HG02610 (cell line): ENCODE measurements at regions not wholly inside any gene's neighbourhood (a gene's known extent, or its start where the extent isn't known, plus 50 kb on each side); places are given as distances from the start of the nearest gene placed in this dataset.

ENCODE experiments used
- ATAC-seq: cut with Tn5 transposase; IDR thresholded peaks from one replicate; pipeline ENCODE4 v1.9.1; 2021; ENCODE audit warnings: mild to moderate bottlenecking, moderate library complexity; ENCODE audit not compliant: unreplicated experiment

GRCh38 chr13:76533251-76533650 lies 353.0 kb downstream of the KCTD12 start:
- ATAC-seq, result no peak

DNA sequence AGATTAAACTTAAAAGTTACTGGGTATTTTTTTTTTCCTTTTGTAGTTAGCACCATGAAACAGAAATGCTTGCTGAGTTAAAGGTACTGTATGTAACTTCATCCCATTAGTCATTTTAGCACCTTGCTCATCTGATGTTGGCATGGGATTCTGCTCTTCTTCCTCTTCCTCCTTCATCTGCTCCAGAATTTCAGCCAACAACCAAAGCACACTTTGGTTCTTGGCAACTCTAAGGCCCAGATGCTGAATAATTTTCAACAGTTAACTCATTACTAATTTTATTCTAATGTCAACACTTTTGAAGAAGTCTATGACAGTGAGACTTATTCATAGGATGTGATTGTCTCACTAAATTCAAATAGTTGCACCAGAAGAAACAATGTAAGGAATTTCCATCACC lies 359.2 kb downstream of the KCTD12 start:
- no peak for ATAC-seq

- ATAC-seq, result peak; percentile 94
Observed at GRCh38 chr13:76523740-76524340, 362.4 kb downstream of the KCTD12 start.

DNA sequence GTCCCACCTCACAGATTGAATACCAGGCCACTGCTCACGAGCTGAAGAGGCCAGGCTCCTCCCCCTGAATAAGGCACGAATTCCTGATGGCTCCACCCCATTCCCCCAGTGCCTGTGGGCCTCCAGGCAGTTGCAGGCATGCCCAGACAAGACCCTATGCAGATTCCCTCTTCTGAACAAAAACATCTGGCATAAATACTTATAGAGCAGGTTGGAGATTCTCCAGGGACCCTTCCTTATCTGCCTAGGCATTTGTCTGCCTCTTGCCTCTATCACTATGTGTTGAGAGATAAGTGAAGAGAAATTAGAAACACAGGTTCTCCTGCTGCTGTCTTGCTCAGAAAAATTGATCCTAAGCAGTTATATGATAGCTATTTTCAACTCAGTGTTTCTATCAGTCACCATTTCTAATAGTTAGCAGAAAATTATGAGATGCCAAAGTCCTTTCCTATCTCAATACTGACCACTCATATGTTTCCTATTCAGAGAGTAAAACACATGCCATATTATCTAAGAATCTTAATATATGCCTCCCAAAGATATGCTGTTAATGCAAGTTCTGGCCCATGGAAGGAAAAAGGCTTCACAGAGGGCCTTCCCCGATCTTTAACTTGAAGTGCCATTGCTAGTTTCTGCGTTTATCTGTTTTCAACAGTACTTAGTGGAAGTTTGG lies 364.0 kb downstream of the KCTD12 start:
- ATAC-seq, result no peak

DNA sequence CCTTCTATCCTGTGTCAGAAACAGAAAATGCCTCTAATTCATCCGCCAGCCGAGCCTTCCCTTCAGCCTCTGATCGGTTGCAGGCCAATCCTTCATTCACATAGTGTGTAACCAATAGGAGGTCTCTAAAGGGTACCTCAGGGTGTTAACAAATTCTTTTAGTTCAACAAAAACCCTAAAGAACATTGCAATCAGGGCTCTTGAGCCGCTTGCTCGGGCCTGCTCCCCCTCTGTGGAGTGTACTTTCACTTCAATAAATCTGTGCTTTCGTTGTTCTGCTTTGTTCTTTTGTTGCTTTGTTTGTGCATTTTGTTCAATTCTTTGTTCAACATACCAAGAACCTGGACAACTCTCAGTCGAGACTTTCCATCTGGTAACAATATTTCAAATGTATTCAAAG lies 366.5 kb downstream of the KCTD12 start:
- ATAC-seq, result no peak

DNA sequence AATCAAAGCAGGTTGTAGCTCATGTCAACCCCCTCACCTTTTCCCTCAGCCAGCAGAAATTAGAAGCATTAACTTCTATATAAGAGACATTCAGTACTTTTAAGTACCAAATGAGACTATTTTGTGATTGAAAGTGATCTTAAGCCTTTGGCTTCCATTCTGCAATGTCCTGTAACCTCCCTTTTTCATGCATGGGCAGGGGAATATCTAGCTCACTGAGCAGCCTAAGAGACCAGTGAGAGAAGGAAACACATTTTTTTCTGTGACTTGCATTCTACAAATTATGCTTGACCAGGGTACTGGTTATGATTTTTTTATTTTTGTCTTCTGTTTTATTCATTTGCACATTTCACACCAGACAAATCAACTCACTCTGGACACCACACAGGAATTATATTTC lies 369.6 kb downstream of the KCTD12 start:
- no peak for ATAC-seq

- no peak for ATAC-seq
Observed at GRCh38 chr13:76516013-76516412, 370.2 kb downstream of the KCTD12 start.

DNA sequence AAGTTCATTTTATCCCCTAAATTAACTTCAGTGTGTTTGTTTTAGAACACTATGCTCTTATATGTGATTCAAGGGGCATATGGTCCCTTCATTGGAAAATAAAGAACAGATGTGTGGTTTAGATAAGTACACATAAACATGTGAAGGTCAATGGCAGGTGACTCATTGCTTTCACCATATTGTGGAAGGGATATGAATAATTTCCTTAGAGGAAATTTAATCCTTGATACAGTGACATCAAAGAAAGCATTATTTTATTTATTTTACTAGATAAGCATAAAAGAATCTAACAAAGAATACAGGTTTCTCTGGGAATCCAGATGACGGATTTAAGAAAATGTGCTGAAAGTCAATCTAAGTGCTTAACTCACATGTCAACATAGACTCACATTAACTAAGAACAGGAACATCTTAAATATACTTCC lies 373.5 kb downstream of the KCTD12 start:
- ATAC-seq, result no peak

- ATAC-seq, result no peak
Observed at GRCh38 chr13:76505437-76505836, 380.8 kb downstream of the KCTD12 start.

GRCh38 chr13:76503766-76504165 lies 382.4 kb downstream of the KCTD12 start:
- ATAC-seq, result no peak

- ATAC-seq, result no peak
Observed at GRCh38 chr13:76503291-76503690, 382.9 kb downstream of the KCTD12 start.

- no peak for ATAC-seq
Observed at GRCh38 chr13:76500894-76501293, 385.3 kb downstream of the KCTD12 start.

- no peak for ATAC-seq
Observed at GRCh38 chr13:76499891-76500290, 386.3 kb downstream of the KCTD12 start.

DNA sequence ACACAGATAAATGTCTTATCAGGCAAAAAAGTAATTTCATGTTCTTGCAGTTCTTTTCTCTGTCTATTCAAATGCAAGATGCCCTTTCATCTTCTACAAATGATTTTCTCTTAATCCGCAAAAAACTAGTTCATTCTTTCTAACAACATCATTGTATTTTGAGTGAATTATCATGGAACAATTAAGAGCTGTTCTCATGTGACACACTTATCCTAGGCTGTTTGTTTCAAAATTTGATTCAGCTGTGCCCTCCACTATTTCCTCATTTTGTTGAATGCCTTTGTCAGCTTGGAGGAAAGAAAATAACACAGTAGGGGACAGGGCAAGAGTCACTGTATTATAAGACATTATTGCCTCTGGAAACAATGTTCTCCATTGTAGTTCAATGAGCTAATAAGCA lies 396.9 kb downstream of the KCTD12 start:
- no peak for ATAC-seq

DNA sequence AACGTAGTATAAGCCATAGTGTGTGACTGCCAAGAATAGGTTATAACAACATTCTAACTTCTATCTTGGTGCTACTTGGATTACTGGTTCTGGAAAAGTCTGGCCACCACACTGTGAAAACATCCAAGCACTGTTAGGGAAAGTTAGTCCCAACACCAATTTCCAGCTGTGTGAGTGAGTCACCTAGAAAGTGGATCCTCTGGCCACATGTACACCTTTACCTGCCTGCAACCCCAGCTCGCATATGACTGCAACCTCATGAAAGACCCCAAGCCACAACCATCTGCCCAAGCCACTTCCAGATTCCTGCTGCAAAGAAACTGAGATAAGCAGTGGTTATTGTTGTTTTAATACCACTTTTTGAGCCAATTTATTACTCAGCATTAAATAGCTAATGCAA lies 404.5 kb downstream of the KCTD12 start:
- ATAC-seq, result no peak

GRCh38 chr13:76474966-76475365 lies 411.2 kb downstream of the KCTD12 start:
- ATAC-seq, result no peak

DNA sequence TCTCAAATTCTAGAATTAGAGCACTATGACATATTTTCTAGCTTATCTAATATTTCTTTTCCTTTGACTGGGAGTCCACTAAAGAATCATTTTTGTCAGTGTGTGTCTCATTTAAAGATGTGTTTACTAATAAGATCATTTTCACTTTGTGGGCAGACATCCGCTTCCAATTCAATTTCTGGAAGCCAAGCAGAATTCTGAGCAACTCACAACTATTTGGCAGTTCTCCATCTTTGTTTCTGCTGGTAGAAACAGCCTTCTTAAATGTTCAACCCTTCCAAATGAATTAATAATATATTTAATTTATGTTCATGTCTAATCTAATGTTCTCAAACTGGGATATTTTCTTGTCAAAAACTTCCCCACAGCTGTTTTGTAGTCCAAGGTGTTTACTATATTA lies 411.8 kb downstream of the KCTD12 start:
- ATAC-seq, result no peak

DNA sequence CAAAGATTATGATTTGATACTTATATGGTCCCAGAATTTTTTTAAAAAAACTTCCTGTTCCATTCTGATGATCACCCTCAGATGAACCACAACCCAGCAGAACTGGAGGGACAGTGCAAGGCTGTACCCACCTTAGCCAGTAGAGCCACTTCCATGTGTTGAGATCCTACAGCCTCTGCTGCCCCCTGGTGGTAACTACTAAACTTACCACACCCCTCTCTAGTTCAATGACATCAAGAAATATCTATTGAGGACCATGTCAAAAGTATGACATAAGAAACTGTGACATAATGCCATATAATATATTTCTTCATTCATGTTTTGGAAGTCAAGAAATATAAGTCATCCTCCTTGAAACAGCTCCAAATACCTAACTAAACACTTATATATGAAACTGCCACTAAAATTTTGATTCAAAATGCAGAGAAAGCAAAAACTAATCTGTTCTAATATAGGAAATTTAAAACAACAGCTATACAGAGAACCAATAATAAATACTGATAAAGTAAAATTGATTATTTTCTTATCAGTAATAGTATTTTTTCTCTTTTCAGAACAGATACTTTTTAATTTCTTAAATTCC lies 412.6 kb downstream of the KCTD12 start:
- ATAC-seq, result peak; percentile 100

DNA sequence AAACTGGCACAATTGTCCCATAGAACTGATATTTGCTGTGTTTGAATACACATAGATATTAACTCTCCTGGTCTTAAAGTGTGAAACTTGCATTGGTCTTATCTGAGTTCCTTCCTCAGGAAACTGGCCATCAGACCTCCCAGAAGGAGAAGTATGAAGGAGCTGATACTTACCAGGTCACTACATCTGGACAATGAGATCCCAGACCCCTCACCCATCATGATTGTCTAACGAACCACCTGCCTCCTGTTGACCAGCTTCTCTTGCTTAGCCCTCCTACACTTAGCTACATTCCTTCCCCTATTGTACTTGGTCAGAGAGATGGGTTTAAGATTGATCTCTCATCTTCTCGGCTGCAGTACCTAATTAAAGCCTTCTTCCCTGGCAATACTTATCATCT lies 413.3 kb downstream of the KCTD12 start:
- ATAC-seq, result no peak

- no peak for ATAC-seq
Observed at GRCh38 chr13:76471486-76471885, 414.7 kb downstream of the KCTD12 start.

DNA sequence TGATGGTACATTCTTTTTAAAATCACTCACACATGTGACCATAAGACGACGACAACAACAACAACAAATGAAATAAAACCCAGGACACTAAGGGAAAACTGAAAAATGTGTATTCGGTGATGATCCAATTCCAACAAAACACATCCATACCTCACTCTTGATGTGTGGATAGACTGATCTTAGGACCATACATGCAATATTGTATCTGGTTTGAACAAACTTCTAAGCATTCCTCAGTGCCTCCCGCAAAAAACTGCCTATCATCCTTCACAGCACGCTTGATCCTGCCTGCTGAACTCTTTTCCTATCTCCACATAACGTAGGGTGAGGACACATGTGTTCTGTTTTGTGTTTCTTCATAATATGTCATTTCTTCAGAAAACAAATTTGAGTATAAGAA lies 415.2 kb downstream of the KCTD12 start:
- no peak for ATAC-seq

DNA sequence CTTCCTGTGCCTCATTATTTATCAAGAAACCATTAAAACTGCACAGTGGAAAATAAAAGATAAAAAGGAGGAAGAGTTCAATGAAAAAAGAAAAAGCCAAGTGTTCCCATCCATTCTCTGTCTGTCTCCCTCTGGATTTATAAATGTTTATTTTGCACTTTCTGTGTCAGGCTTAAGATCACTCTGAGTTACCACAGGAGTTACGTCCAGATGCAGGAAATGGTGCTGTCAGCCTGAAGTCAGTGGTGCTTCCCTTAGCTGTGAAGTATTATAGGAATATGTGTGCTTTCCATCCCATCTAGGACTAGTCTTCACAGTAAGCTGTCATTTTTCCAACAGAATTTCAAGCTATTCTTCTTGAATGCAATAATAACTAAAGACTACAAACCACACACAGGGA lies 420.2 kb downstream of the KCTD12 start:
- ATAC-seq, result no peak

DNA sequence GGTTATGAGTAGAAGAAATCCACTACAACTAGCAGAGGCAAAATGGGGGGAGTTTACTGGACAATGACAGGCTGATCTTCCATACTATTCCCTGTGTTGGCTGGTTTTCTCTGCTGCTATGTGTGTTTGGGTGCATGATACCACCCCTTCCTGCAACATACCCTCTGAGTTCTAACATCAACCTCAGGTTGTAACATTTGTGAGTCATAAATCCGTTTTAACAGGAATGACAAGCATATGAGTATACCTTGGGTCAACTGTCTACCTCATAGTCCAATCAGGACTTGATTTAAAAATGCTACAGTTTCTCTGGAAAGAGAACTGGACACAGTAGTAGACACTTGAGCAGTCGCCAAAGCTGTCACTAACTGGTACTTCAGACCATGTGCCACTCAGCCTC lies 422.9 kb downstream of the KCTD12 start:
- no peak for ATAC-seq
